HFF-Myc (cell line): ENCODE measurements at regions not wholly inside any gene's neighbourhood (a gene's known extent, or its start where the extent isn't known, plus 50 kb on each side); places are given as distances from the start of the nearest gene placed in this dataset.

Source experiments
- DNase-seq: peaks from one replicate; pipeline ENCODE4 v3.0.0-alpha.2; 2011; ENCODE audit warnings: low read depth; ENCODE audit errors: extremely low read depth
- H3K4me3 ChIP-seq: replicated peaks from 2 replicates; pipeline ENCODE4 v1.5.1; 2011; ENCODE audit warnings: low read depth, mild to moderate bottlenecking, control low read depth, low read length
- CTCF ChIP-seq: IDR thresholded peaks from 2 replicates; pipeline ENCODE4 v1.5.1; 2012; ENCODE audit warnings: mild to moderate bottlenecking, low read depth, low read length, control low read depth; ENCODE audit errors: missing control alignments

GRCh38 chr11:92475316-92475715, 250.7 kb downstream of the FAT3 start:
- TF ChIP-seq CTCF = no peak
- H3K4me3 ChIP-seq = no peak overlapping the region
- DNase-seq = no peak

- no peak overlapping the region for H3K4me3 ChIP-seq
- TF ChIP-seq CTCF = no peak
- DNase-seq = no peak
Observed at GRCh38 chr11:92475819-92476218, 251.2 kb downstream of the FAT3 start.

- no peak overlapping the region for H3K4me3 ChIP-seq
- no peak for TF ChIP-seq CTCF
- no peak for DNase-seq
Observed at GRCh38 chr11:92477686-92478085, 253.1 kb downstream of the FAT3 start.

GRCh38 chr11:92480499-92480898, 255.9 kb downstream of the FAT3 start:
- H3K4me3 ChIP-seq = no peak overlapping the region
- no peak for DNase-seq

GRCh38 chr11:92482492-92483060, 258.0 kb downstream of the FAT3 start:
- DNase-seq = no peak
- TF ChIP-seq CTCF = no peak
- H3K4me3 ChIP-seq = no peak overlapping the region

More at GRCh38 chr11:92480499-92480898, 255.9 kb downstream of the FAT3 start:
- no peak for TF ChIP-seq CTCF

GRCh38 chr11:92484570-92484969, 260.0 kb downstream of the FAT3 start:
- no peak overlapping the region for H3K4me3 ChIP-seq
- DNase-seq = no peak
- no peak for TF ChIP-seq CTCF

- no peak for TF ChIP-seq CTCF
- no peak overlapping the region for H3K4me3 ChIP-seq
- DNase-seq = no peak
Observed at GRCh38 chr11:92489826-92490399, 265.3 kb downstream of the FAT3 start.
